ENCODE measurements at regions not wholly inside any gene's neighbourhood (a gene's known extent, or its start where the extent isn't known, plus 50 kb on each side); places are given as distances from the start of the nearest gene placed in this dataset.

DNA sequence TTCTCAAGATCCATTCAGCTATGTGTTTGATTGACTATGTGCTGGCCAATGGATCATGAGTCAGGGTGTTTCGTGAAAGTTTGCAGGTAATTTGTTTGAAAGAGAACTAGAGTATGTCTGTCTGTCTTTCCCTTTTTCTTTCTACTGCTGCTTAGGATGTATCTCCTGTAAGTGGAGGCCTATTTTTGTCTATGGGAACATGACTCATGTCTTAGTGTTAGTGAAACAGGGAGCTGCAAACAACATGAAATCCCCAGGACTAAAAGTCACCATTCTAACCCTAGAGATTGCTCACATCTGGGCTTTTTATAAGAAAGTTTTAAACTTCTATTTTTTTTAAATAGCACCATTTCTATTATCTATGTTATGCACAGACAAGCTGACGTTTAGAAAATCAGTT, 333.0 kb downstream of the CCER1 start:
- DNase-seq (ENCODE audit: low spot score in 2 of 2), result no peak
- Mint-ChIP-seq H3K36me3 (ENCODE audit: insufficient read depth) (no peaks in the 10 kb centered on the region), H3K27ac (ENCODE audit: low read depth) (no peak overlapping the region), H3K4me3 (no peak overlapping the region), H3K27me3 (no peaks in the 10 kb centered on the region), H3K4me1 (no peaks in the 10 kb centered on the region), H3K9me3 (peaks cover 4% of the 10 kb centered on the region)
- ATAC-seq (replicated peaks; ENCODE audit: extremely low read depth, poor library complexity, severe bottlenecking), result no peak

DNA sequence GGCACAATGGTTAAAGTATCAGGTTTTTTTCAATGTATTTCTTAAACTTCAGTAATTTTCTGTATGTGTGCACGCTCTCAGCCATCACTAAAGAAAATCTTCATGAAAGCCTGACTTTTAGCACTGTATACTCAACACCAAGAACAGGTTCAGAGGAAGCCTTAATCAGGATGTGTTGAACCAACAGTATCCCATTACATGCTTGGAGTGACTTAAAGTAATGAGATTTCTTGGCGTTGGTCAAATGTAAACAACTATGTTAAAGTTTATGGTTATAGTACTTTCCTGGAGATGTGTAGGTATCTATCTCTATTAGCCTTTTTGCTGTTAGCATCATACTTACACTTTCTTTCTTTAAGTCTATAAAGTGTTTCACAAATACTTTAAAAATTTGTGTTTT, 335.0 kb downstream of the CCER1 start:
- no peak overlapping the region for H3K4me3 Mint-ChIP-seq
- no peak overlapping the region for H3K27ac Mint-ChIP-seq (ENCODE audit: low read depth)
- no peaks in the 10 kb centered on the region for H3K27me3 Mint-ChIP-seq
- no peaks in the 10 kb centered on the region for H3K9me3 Mint-ChIP-seq
- H3K4me1 Mint-ChIP-seq, result no peaks in the 10 kb centered on the region
- no peak for DNase-seq (ENCODE audit: low spot score in 2 of 2)
- no peaks in the 10 kb centered on the region for H3K36me3 Mint-ChIP-seq (ENCODE audit: insufficient read depth)
- no peak for ATAC-seq (replicated peaks; ENCODE audit: extremely low read depth, poor library complexity, severe bottlenecking)

DNA sequence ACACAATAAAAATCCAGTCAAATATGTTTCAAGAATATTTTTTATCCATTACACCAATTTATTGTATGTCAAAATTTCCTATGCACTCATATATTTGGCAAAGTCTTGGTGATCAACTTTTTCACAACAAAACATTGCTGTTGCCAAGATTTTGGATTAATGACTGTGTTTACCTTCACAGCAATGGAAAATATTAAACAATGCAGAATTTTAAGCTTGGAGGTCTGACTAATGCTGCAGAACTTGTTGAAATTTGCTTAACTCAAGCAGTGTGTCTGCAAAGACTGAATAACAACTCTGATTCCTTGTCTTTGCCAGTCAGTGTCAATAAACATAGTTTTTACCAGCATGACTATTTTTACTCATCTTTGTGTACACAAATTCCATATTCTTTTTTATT, 336.4 kb downstream of the CCER1 start:
- Mint-ChIP-seq H3K9me3 (peaks cover 4% of the 10 kb centered on the region), H3K27ac (ENCODE audit: low read depth) (no peak overlapping the region), H3K27me3 (no peaks in the 10 kb centered on the region), H3K36me3 (ENCODE audit: insufficient read depth) (no peaks in the 10 kb centered on the region), H3K4me3 (no peak overlapping the region), H3K4me1 (no peaks in the 10 kb centered on the region)
- ATAC-seq (replicated peaks; ENCODE audit: extremely low read depth, poor library complexity, severe bottlenecking) (no peak), DNase-seq (ENCODE audit: low spot score in 2 of 2) (no peak)

GRCh38 chr12:90611891-90612290, 343.1 kb downstream of the CCER1 start:
- ATAC-seq (replicated peaks; ENCODE audit: extremely low read depth, poor library complexity, severe bottlenecking) (no peak), DNase-seq (ENCODE audit: low spot score in 2 of 2) (no peak)
- Mint-ChIP-seq H3K27ac (ENCODE audit: low read depth) (no peak overlapping the region), H3K36me3 (ENCODE audit: insufficient read depth) (no peaks in the 10 kb centered on the region), H3K9me3 (peaks cover 6% of the 10 kb centered on the region), H3K4me1 (no peaks in the 10 kb centered on the region), H3K27me3 (no peaks in the 10 kb centered on the region), H3K4me3 (no peak overlapping the region)

DNA sequence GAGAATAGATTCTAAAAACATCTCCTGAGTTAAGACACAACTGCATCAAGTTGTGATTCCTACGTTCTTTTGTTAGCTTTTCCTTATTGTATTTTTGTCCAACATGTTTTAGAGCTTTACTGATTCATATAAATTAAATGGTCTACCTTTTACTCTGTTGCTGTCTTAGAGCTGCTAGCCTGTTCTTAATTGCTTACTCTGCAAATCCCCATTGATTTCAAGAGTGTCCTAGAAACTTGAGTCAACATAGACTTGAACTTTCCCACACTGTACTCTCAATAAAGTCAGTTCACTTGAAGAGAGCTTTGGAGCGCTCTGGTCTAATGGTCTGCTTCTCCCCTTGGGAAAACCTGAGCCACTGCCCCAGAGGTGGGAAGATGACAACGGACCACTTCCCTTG, 343.9 kb downstream of the CCER1 start:
- H3K4me1 Mint-ChIP-seq, result no peaks in the 10 kb centered on the region
- H3K27me3 Mint-ChIP-seq, result no peaks in the 10 kb centered on the region
- no peaks in the 10 kb centered on the region for H3K36me3 Mint-ChIP-seq (ENCODE audit: insufficient read depth)
- DNase-seq (ENCODE audit: low spot score in 2 of 2) (no peak), ATAC-seq (replicated peaks; ENCODE audit: extremely low read depth, poor library complexity, severe bottlenecking) (no peak)
- peaks cover 6% of the 10 kb centered on the region for H3K9me3 Mint-ChIP-seq
- H3K4me3 Mint-ChIP-seq, result no peak overlapping the region
- no peak overlapping the region for H3K27ac Mint-ChIP-seq (ENCODE audit: low read depth)

DNA sequence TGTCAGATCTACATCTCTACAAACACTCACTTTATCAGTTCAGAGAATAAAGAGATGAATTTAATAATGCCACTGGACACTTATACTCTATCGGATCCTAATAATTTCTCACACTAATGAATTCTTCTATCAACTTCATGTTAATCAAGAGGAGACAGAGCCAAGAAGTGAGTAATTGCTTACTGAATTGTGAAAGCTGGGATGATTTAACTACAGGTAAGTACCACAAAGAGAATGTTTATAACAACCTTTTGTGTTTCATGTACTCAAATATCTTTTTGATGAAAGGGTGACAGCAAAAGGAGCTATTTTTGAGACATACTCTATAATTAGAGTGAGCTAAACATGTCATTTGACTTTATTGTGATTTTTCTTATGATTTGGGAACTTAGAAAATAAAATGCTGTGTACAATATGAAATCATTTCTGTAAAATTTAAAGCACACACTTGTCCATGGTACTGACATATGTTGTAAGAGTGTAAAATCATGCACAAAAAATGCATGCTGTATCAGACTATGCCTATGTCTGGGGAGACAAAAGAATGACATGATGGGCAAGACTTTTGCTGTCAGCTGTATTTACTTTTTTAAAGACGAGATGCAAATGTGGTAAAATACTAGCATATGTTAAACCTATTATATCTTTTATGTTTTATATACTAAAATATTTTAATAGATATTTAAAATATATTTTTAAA, 361.2 kb downstream of the CCER1 start:
- H3K4me3 Mint-ChIP-seq, result no peak overlapping the region
- DNase-seq (ENCODE audit: low spot score in 2 of 2), result no peak
- no peaks in the 10 kb centered on the region for H3K27me3 Mint-ChIP-seq
- no peaks in the 10 kb centered on the region for H3K9me3 Mint-ChIP-seq
- H3K27ac Mint-ChIP-seq (ENCODE audit: low read depth), result no peak overlapping the region
- H3K36me3 Mint-ChIP-seq (ENCODE audit: insufficient read depth), result no peaks in the 10 kb centered on the region
- ATAC-seq (replicated peaks; ENCODE audit: extremely low read depth, poor library complexity, severe bottlenecking), result no peak
- H3K4me1 Mint-ChIP-seq, result no peaks in the 10 kb centered on the region

- H3K9me3 Mint-ChIP-seq, result no peaks in the 10 kb centered on the region
- H3K27ac Mint-ChIP-seq (ENCODE audit: low read depth), result no peak overlapping the region
These were observed 365.0 kb downstream of the CCER1 start for GRCh38 chr12:90589956-90590355.

DNA sequence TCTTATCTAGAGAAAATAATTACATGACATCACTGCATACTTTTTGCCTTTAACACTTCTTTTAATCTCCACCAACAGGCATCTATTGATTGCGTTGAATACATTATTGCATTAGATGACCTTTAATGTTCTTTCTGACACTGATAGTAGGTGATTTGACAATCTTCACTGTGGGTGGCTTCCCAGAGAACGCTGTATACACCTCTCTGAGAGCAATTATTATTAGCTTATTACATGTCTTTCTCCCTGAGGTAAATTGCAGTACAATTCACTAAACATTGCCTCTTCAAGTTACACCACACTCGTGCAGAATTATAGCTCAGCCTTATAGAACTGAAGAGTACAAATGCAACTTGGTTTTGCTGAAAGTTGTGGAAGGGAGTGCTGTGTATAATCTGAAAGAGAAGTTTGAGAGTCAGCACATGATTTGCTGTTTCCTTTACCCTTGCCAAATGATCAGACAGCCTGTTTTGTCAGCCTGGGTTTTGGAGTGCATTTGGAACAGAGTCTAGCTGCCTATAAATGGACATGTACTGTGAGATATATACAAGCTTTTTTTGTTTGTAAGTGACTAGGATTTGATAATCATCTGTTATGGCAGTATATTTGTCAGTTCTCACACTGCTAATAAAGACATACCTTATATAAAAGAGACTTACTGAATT, 369.2 kb downstream of the CCER1 start:
- no peaks in the 10 kb centered on the region for H3K9me3 Mint-ChIP-seq
- H3K27ac Mint-ChIP-seq (ENCODE audit: low read depth), result no peak overlapping the region

More at GRCh38 chr12:90589956-90590355, 365.0 kb downstream of the CCER1 start:
- ATAC-seq (replicated peaks; ENCODE audit: extremely low read depth, poor library complexity, severe bottlenecking) (no peak), DNase-seq (ENCODE audit: low spot score in 2 of 2) (no peak)
- Mint-ChIP-seq H3K36me3 (ENCODE audit: insufficient read depth) (no peaks in the 10 kb centered on the region), H3K4me3 (no peak overlapping the region), H3K4me1 (no peaks in the 10 kb centered on the region), H3K27me3 (no peaks in the 10 kb centered on the region)

DNA sequence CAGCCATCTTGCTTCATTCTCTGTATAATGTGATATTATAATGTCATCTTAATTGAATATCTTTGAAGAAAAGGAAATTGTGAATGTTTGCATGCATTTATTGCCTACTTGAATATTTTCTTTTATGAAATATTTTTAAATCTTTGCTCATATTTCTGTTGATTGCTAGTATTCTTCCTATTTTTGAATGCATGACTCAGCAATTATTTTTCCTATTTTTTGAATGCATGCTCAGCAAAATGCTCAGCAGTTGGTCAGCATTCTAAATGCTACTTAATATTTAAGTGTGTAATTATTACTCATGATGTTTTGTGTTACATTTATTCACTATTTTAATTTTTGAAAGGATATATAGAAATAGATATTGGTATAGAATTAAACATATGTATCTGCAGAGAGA, 378.3 kb downstream of the CCER1 start:
- H3K27ac Mint-ChIP-seq (ENCODE audit: low read depth), result no peak overlapping the region
- H3K9me3 Mint-ChIP-seq, result peaks cover 4% of the 10 kb centered on the region
- H3K4me1 Mint-ChIP-seq, result no peaks in the 10 kb centered on the region
- ATAC-seq (replicated peaks; ENCODE audit: extremely low read depth, poor library complexity, severe bottlenecking) (no peak), DNase-seq (ENCODE audit: low spot score in 2 of 2) (no peak)
- H3K36me3 Mint-ChIP-seq (ENCODE audit: insufficient read depth), result peaks cover 3% of the 10 kb centered on the region
- no peak overlapping the region for H3K4me3 Mint-ChIP-seq
- no peaks in the 10 kb centered on the region for H3K27me3 Mint-ChIP-seq

More for the DNA sequence above, 369.2 kb downstream of the CCER1 start:
- H3K4me1 Mint-ChIP-seq, result no peaks in the 10 kb centered on the region
- DNase-seq (ENCODE audit: low spot score in 2 of 2) (no peak), ATAC-seq (replicated peaks; ENCODE audit: extremely low read depth, poor library complexity, severe bottlenecking) (no peak)
- no peak overlapping the region for H3K4me3 Mint-ChIP-seq
- no peaks in the 10 kb centered on the region for H3K27me3 Mint-ChIP-seq
- H3K36me3 Mint-ChIP-seq (ENCODE audit: insufficient read depth), result no peaks in the 10 kb centered on the region

GRCh38 chr12:90575995-90576394, 379.0 kb downstream of the CCER1 start:
- H3K4me1 Mint-ChIP-seq, result no peaks in the 10 kb centered on the region
- H3K27me3 Mint-ChIP-seq, result no peaks in the 10 kb centered on the region
- DNase-seq (ENCODE audit: low spot score in 2 of 2), result no peak
- H3K4me3 Mint-ChIP-seq, result no peak overlapping the region
- H3K27ac Mint-ChIP-seq (ENCODE audit: low read depth), result no peak overlapping the region
- no peak for ATAC-seq (replicated peaks; ENCODE audit: extremely low read depth, poor library complexity, severe bottlenecking)
- peaks cover 4% of the 10 kb centered on the region for H3K9me3 Mint-ChIP-seq
- peaks cover 3% of the 10 kb centered on the region for H3K36me3 Mint-ChIP-seq (ENCODE audit: insufficient read depth)

DNA sequence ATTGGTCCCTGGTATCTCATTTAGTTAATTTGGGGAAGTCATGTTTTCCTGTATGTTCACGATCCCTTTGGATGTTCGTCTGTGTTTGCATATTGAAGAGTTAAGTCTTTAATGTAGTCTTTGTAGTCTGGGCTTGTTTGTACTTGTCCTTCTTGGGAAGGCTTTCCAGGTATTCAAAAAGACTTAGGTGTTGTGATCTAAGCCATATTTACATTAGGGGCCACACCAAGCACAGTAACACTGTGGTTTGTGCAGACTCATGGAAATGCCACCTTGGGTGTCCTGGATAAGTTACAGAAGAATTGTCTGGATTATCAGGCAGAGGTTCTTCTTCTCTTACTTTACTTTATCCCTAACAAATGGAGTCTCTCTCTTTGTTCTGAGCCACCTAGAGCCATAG, 380.3 kb downstream of the CCER1 start:
- peaks cover 3% of the 10 kb centered on the region for H3K36me3 Mint-ChIP-seq (ENCODE audit: insufficient read depth)
- peaks cover 4% of the 10 kb centered on the region for H3K9me3 Mint-ChIP-seq
- no peak overlapping the region for H3K27ac Mint-ChIP-seq (ENCODE audit: low read depth)
- ATAC-seq (replicated peaks; ENCODE audit: extremely low read depth, poor library complexity, severe bottlenecking), result no peak
- no peak overlapping the region for H3K4me3 Mint-ChIP-seq
- DNase-seq (ENCODE audit: low spot score in 2 of 2), result no peak
- no peaks in the 10 kb centered on the region for H3K27me3 Mint-ChIP-seq
- no peaks in the 10 kb centered on the region for H3K4me1 Mint-ChIP-seq

DNA sequence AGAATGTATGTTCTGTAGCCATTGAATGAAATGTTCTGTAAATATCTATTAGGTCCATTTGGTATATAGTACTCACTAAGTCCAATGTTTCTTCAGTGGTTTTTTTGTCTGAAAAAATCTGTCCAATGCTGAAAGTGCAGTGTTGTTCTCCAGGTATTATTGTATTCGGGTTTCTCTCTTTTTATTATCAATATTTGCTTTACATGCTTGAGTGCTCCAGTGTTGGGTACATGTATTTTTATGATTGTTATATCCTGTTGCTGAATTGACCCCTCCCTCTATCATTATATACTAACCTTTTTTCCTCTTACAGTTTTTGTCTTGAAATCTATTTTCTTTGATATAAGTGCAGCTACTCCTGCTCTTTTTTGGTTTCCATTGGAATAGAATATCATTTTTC, 382.2 kb downstream of the CCER1 start:
- Mint-ChIP-seq H3K4me1 (no peaks in the 10 kb centered on the region), H3K4me3 (no peak overlapping the region), H3K9me3 (peaks cover 4% of the 10 kb centered on the region), H3K27me3 (no peaks in the 10 kb centered on the region), H3K27ac (ENCODE audit: low read depth) (no peak overlapping the region), H3K36me3 (ENCODE audit: insufficient read depth) (peaks cover 3% of the 10 kb centered on the region)
- no peak for DNase-seq (ENCODE audit: low spot score in 2 of 2)
- no peak for ATAC-seq (replicated peaks; ENCODE audit: extremely low read depth, poor library complexity, severe bottlenecking)

- ATAC-seq (replicated peaks; ENCODE audit: extremely low read depth, poor library complexity, severe bottlenecking) (no peak), DNase-seq (ENCODE audit: low spot score in 2 of 2) (no peak)
These were observed 385.3 kb downstream of the CCER1 start for GRCh38 chr12:90569685-90570084.

More at GRCh38 chr12:90569685-90570084, 385.3 kb downstream of the CCER1 start:
- Mint-ChIP-seq H3K27ac (ENCODE audit: low read depth) (no peak overlapping the region), H3K4me1 (no peaks in the 10 kb centered on the region), H3K36me3 (ENCODE audit: insufficient read depth) (no peaks in the 10 kb centered on the region), H3K9me3 (peaks cover 14% of the 10 kb centered on the region), H3K4me3 (no peak overlapping the region), H3K27me3 (no peaks in the 10 kb centered on the region)

All from central memory CD8-positive, alpha-beta T cell (primary cell).